GM19035 (cell line): ENCODE measurements at regions not wholly inside any gene's neighbourhood (a gene's known extent, or its start where the extent isn't known, plus 50 kb on each side); places are given as distances from the start of the nearest gene placed in this dataset.

Experiments
- ATAC-seq: cut with Tn5 transposase; IDR thresholded peaks from one replicate; pipeline ENCODE4 v1.9.1; 2021; ENCODE audit not compliant: unreplicated experiment

DNA sequence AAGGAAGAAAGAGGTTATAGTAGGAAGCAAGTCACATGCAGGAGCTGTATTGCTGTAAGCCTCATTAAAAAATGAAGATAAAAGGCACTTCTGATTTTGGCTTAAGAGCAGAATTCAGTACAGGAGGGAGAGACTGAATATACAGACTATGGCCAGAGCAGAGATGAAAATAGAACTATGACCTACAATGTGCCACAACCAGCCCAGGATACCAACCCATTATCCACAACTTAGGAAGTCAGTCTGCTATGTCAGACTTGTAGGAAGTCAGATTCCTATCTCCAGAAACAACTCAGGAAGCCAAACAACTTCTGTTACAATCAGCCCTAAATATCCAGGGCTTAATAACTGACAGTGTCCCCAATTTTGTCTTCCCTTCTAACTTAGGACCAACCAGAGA, 156.2 kb upstream of the ANKH start:
- no peak for ATAC-seq

DNA sequence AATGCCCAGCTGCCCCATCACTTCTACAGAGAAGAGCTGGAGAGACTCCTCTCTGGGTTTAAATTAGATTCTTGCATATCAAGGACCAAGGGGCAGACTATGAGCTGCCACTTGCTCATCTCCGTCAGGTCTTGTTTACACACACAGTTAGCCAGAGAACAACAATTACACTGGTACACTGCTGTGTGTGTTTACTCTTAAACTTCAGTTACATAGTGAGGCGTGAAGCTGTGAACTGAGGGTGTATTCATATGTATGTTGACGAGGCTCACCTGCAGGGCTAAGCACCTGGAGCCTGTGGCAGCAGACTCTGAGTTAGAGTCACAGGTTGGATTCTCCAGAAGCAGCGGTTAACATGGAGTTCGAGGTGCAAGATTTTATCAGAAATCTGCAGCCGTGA, 155.4 kb upstream of the ANKH start:
- no peak for ATAC-seq

DNA sequence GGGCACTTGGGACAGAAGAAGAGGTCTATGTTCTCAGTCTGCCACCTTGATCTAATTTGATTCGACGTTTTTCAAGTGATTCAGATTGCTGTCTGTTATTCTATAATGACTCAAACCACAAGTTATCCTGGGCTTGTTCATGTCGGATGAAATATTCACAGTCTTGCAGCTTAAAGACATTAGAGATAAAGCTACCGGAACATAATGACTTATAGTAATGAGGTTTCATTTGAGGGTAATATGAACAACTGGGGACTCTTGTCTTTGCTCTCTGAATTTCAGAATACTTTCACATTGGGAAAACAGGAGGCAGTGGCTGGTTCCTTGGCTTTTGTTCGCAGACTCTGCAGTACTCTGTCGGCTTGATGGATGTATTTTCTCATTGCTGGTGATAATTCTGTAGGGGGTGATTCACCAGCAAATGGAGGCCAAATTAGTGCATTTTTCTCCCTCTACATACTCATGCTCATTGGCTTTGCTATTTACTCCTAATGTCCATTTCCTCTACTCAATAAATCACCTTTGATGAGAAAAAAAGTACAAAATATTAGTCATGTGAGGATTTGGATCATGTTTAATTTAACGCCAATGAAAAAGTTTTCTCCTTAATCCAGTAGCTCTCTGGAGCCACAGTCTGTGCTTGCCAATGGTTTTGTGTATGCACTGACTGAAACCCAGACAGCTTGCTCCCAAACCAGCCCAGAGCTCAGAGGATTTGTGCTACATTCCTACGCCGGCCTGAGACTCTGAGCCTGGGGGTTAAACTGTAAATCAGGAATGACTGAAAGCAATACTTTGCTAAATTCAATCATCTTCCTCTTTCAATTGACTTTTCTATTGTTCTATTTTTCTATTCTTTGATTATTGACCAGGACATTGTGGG, 154.7 kb upstream of the ANKH start:
- ATAC-seq = no peak

DNA sequence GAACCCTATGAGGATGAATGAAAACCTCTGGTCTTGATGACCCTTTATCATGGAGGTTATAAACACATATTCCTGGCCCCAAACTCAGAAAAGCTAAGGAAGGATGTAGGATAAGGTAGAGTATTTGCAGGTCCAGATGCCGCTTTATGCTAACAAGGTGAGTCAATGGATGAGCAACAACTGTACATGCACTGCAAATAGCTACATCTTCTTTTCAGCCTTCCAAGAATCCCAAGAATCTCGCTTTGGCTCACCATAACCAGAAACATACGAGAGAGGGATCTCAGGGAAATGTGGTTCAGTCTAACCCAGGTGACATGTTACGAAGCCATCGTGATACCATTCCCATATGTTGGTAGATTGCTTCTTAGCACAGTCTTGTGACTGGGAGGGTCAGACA, 152.3 kb upstream of the ANKH start:
- ATAC-seq = no peak

DNA sequence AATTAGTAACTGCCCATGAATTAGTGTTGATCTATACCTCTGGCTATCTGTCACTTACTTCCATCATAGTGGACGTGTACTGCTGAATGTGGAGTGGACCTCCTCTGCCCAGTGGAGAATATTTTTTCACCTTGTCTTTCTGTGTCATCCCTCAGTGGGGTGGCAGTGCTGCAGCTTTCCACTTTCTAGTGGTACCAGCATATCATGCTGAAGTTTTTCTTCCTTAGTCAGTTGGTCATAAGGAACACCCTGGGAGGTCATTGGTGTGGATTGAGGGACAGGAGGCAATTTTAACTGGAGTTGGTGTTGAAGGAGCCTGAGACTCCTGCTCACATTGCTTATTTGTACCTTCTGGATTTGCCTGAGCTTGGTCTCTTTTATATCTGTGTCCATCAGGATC, 151.7 kb upstream of the ANKH start:
- no peak for ATAC-seq

DNA sequence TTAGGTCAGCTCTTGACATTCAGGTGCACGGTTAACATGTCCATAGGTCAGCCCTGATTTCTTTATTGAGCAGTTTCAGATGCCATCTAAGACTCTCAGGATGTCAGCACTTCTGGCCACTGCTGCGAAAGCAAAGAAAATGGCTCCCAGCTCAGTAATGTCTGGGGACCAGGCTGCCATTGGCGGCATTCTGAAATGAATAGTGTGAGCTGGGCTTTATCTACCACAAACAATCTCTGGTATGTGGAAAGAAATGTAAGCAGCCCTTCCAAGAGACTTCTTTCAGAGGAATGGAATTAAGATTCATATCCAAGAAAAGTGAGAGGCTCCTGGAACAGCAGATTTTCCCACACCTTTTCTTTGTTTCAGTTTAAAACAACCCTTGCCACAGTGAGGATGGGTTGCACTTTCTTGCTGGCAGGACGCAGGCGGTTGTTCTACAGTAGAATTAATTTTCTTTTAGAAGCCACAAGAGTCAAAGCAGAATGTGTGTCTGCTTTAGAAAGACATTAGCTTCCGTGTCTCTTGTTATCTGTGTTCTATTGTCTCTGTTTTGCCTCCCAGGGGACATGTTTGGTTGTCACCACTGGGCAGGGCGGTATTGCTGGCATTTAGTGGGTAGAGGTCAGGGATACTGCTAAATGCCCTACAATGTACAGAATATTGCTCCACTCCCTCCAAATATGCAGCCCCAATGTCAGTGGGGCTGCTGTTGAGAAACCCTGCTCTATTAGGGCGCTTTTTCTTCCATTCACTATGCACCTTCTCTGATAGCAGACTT, 149.9 kb upstream of the ANKH start:
- ATAC-seq = no peak

DNA sequence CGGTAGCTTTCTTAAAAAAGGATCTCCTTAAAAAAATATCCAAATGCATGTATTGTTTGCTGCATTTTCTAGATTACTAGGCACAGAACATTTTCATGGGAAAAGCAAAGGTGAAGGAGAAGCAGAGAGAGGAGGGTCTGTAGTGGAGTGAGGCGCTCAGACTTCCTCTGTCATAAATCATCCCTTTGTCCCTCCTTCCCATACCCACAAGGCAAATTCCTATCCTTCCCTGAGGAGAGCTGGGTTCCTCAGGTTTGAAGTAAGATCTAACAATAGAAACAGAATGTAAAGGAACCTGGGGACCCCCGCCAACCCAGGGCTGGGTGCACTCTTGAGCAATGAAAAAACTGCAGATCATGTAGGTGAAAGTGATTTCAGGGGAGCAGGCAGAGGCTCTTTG, 149.2 kb upstream of the ANKH start:
- ATAC-seq = no peak

DNA sequence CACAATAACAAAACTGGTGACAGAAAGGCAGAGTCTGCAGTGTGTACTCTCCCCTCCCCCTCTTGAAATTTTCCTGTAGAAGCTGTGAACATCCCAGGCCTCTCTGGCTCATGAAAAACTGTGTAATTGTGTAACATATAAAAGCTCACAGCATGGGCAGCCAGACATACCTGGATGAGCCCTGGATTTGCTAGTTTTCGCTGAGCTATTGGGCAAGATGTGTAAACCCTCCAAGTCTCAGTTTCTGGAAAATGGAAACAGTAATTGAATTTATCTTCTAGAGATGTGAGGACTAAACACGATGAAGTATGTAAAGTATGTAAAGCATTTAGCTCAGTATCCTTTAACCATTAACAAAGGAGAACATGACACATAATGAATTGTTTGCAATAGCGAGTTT, 143.2 kb upstream of the ANKH start:
- no peak for ATAC-seq

DNA sequence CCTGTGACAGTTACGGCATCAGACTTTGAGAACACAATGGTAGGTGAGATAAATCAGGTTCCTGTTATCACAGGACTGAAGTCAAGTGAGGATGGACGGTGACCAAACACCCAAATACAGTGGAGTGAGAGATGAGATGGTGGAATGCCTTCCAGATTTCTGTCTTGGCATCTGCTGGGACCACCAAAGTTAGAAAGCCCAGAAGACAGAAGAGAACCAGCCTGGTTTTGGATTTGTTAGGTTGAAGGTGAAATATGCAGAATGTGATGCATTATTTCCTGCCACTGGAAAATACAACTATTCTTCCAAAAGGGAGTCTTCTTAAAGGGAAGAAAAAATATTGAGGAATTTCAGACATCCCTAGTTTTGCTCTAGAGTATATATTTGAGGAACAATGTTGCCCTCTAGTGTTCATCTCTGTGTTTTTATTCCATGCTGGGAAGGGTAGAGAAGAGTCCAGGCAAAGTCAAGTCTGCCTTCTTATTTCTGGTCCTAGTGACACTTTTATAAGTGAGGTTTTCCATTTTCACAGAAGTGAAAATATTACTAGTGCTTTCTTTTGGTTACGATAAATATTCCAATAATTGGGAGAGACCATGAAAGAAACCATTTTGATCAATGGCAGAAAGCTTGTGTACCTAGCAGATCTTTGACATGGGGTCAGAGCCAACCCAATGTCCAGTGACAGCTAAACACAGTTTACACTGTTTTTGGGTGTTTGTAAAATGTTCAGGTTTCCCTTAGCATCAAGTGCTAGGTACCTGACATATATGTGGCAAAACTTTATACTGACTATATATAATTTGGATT, 142.3 kb upstream of the ANKH start:
- ATAC-seq = no peak

DNA sequence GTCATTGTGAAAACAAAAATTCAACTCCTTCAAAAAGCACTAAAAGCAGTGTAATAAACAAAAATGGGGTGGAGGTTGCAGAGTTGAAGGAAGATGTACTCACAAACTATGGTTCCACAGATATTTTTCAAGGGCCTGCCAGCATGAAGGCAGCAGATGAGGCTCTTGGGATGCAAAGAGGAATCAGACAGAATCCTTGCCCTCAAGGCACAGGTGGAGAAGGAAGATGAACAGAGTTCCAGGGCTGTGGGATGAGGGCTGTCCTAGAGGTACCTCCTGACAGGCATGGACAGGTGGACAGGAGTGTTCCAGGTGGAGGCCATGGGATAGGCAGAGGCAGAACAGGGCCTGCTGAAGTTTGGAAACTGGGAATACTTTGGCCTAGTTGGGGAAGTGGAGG, 140.5 kb upstream of the ANKH start:
- no peak for ATAC-seq

DNA sequence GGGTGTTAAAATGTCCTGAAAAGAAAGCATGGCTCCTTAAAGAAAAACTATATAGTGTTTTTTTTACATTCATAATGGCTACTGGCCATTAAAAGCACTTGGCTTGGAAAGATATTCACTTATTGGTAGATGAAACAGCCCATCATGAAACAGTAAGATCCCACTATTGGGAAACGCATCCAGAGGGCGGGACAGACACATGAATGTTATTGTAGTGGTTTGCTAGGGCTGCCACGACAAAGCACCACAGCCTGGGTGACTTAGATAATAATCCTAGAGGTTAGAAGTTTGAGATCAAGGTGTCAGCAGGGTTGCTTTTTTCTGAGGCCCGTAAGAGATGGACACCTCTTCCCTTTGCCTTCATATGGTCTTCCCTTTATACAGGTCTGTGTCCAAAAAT, 139.4 kb upstream of the ANKH start:
- ATAC-seq = no peak

DNA sequence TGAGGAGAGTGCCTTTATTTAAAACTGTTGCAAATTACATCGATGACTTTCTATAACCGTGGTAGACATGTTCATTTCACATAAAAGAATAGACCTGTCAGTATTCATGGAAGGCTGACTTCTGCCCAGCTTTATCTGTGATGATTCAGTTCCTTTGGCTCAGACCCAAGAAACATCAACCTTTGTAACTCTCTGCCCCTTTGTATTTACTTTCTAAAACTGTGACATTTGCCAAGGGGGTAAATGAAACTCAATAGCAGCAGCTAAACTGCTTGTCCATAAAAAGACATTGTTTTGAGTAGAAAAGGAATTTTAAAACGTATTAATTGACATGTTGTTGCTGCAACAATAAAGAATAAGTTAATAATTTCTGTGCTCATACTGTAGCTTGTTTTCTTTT, 137.8 kb upstream of the ANKH start:
- no peak for ATAC-seq

DNA sequence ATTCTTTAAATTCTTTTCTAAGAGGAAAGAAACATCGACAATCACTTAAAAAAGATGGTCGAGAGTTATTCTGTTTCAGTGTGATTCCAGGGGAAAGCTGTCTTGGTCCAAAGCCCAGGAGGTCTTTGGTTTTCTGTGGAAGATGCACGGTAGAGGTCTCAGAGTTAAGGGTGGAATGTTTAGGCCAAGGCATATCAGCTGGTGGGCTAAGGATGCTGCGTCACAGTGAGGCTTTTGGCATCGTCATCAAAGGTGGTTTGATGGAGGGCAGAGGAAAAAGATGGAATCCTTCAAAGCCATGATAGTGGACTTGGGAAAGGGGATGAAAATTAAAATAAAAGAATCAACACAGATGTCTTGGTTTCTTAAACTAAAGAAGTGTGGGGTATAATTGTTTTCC, 137.3 kb upstream of the ANKH start:
- ATAC-seq = no peak

DNA sequence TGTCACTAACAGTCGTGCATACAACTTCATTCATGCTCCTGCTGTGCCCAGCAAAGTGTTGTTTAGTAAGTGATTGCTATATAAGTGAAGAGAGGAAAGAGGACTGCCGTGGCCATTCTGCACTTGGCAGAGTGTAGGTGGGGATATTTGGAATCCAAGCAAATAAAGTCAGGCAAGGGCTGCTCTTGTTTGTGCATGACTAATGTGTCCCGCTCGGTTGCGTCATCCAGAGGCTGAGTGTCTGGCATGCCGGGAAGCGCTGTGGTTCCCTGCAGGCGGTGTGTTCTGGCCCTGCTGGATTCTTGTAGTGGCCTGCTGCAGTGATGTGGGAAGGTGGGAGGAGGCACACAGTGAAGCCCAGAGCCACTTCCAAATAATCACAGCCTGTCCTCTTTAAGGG, 136.9 kb upstream of the ANKH start:
- no peak for ATAC-seq

DNA sequence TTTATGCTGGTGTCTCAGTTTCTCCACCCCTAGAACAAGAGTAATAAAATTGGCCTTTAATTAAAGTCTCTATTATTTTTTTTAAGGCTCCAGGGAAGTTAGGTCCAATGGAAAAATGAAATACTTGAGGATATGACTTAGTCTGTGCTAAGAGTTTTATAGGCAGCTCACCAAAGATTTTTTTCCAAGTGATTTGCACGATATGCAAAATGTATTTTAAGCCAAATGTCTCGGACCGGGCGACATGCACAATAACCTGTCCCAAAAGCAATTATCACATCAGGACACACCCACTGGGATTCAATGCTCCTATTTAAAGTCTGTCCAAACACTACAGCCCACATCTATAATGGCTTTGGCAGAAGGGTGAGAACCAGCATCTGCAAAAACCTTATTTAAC, 136.1 kb upstream of the ANKH start:
- ATAC-seq = no peak

DNA sequence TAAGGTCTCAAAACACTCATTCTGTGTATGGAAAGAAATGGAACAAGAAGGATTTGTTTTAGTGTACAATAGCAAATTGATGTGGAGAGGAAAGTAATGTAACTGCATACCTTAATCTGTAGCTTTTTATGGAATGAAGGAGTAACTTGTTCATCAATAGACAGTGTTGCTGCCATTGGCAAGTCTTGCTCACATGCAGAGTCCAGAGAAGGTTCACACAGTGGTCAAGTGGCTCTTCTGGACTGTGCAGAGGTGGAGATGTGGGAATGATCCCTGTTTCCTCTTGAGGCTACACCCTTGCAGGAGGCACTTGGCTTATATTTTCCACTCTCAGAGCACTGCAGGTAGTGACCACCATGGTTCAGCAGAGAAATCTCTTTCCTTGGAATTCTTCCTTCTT, 132.9 kb upstream of the ANKH start:
- no peak for ATAC-seq

DNA sequence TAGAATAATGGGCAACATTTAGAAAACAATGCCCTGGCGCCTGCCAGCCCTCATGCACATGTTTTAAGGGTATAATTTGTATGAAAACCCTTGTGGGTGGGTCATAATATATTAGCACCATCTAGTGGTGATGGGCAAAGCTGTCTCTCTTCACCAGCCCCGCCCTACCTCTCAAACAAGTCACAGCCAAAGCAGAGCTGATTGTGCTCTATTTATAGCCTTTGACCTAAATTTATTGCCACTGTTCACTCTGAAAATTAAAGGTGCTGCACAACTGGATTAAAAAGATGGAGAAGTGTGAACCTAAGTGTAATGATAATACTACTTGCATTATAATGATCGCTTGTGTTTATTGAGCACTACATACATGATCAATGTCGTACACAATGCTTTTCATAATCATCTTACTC, 131.9 kb upstream of the ANKH start:
- peak; percentile 96 for ATAC-seq

DNA sequence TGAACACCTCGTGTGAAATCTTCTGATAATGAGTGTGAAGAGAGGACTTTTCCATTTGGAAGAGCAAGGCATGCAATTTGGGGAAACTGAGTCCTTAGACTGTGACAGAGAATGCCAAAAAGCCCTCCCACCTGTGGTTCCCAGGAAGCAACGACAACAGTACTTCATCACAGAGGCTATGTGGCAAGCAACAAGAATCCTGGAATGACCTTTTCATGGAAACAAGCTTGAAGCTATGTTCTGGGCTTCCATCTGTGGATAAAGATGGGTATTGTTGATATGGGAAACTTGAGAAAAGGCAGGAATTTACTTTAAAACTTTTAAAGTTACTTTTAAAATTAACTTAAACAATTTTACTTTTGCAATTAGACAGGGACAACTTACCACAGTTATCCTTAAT, 131.2 kb upstream of the ANKH start:
- ATAC-seq = no peak

DNA sequence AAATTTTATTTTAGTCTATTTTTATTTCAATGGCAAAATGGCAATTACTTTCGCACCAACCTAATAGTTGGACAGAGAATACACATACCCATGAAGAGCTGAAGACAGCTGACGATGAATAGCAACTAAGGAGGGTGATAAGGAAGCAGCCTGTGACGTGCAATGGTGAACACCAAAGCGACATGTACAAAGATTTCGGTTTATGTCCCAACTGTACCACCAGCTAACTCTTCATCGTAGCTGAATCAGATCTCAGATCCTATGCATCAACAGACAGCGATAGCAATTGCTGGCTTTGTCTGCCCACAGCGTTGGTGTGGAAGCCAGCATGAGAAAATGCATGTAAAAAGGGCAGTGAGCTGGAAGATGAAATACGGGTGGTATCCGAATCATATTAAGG, 130.6 kb upstream of the ANKH start:
- ATAC-seq = no peak

DNA sequence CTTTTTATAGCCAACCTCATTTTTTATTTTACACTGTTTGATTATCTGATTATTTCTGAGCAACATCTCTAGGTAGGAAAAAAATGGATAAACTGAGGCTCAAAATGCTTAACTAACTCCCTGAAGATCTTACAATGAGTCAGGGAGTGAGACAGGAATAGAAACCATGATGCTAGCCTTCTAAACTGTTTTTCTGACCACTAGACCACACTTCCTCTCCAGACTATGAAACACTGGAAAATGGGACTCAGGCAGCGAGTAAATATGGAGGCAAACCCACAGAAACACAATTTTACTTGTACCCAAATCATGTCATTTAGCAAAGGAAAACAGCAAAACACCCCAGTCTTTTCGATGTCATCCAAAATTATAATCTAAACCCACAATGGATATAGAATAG, 129.9 kb upstream of the ANKH start:
- ATAC-seq = no peak

DNA sequence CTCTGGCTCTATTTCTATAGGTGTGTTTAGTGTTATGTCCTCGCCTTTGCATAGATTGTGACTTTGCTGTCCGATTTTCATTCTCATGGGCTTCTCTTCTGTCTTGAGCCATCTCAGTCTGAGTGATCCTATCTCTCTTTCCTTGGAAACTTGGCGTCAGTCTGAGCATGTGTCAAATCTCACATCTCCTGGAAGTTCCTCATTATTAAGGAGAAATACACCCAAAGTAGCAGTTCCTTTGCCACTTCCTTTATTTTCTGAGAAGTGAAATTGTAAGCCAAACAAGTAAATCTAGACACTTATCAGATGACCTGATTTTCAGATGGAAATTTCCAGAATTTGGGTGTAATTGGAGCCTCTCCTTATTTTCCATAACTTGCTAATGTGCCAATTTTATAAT, 126.9 kb upstream of the ANKH start:
- no peak for ATAC-seq

DNA sequence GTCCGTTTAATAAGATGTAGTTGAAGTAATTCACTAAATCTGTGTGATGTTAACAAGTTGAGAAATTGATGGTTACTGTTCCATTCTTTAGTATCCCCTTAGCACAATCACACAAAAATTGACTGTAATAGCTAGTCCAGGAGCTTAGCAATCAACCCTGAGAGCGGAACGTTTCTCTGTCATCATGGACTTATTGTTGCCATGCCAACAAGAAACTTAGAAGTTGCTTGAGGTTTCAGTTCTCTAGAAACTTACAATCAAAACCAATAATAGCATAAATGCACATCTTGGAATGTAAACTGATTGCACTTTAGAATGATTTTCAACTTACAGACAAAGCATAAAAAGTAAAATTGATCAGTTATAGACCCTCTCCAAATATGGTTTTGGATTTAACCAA, 125.4 kb upstream of the ANKH start:
- peak; percentile 64 for ATAC-seq
